ENCODE measurements at regions not wholly inside any gene's neighbourhood (a gene's known extent, or its start where the extent isn't known, plus 50 kb on each side); places are given as distances from the start of the nearest gene placed in this dataset.

- H4K20me1 ChIP-seq (ENCODE audit: insufficient read depth): no peaks in the 10 kb centered on the region
- H3K9ac ChIP-seq: no peak overlapping the region
- no peaks in the 10 kb centered on the region for H3K4me1 ChIP-seq (ENCODE audit: low read depth, poor library complexity, severe bottlenecking)
- TF ChIP-seq CTCF (conservative IDR thresholded peaks at IDR 0.05; ENCODE audit: low read depth, low read length): no peak
- no peak overlapping the region for H3K4me3 ChIP-seq (IDR thresholded peaks at IDR 0.05; ENCODE audit: insufficient read depth, low read depth, low read length)
- no peaks in the 10 kb centered on the region for H3K27me3 ChIP-seq (ENCODE audit: insufficient read depth, low read depth)
- no peak overlapping the region for H3K4me2 ChIP-seq
- H3K79me2 ChIP-seq (ENCODE audit: insufficient read depth, low read depth): no peaks in the 10 kb centered on the region
- H3K27ac ChIP-seq: no peak overlapping the region
- H3K36me3 ChIP-seq (ENCODE audit: insufficient read depth): no peaks in the 10 kb centered on the region
- H2AFZ ChIP-seq (ENCODE audit: low read depth): no peak overlapping the region
Observed at GRCh38 chr3:191529992-191530391, 69.0 kb downstream of the PYDC2 start.

GRCh38 chr3:191531434-191531972 is 70.5 kb downstream of the PYDC2 start:
- TF ChIP-seq CTCF (conservative IDR thresholded peaks at IDR 0.05; ENCODE audit: low read depth, low read length): no peak
- H3K79me2 ChIP-seq (ENCODE audit: insufficient read depth, low read depth): no peaks in the 10 kb centered on the region
- H3K36me3 ChIP-seq (ENCODE audit: insufficient read depth): no peaks in the 10 kb centered on the region
- H3K27ac ChIP-seq: no peak overlapping the region
- no peak overlapping the region for H3K4me2 ChIP-seq
- no peak overlapping the region for H3K4me3 ChIP-seq (IDR thresholded peaks at IDR 0.05; ENCODE audit: insufficient read depth, low read depth, low read length)
- no peaks in the 10 kb centered on the region for H3K4me1 ChIP-seq (ENCODE audit: low read depth, poor library complexity, severe bottlenecking)
- no peaks in the 10 kb centered on the region for H4K20me1 ChIP-seq (ENCODE audit: insufficient read depth)
- no peaks in the 10 kb centered on the region for H3K27me3 ChIP-seq (ENCODE audit: insufficient read depth, low read depth)
- no peak overlapping the region for H3K9ac ChIP-seq
- no peak overlapping the region for H2AFZ ChIP-seq (ENCODE audit: low read depth)

- no peaks in the 10 kb centered on the region for H3K27me3 ChIP-seq (ENCODE audit: insufficient read depth, low read depth)
- no peaks in the 10 kb centered on the region for H4K20me1 ChIP-seq (ENCODE audit: insufficient read depth)
- no peak overlapping the region for H3K27ac ChIP-seq
- H3K4me2 ChIP-seq: no peak overlapping the region
- no peak overlapping the region for H3K4me3 ChIP-seq (IDR thresholded peaks at IDR 0.05; ENCODE audit: insufficient read depth, low read depth, low read length)
- H3K79me2 ChIP-seq (ENCODE audit: insufficient read depth, low read depth): no peaks in the 10 kb centered on the region
- H3K9ac ChIP-seq: no peak overlapping the region
- H2AFZ ChIP-seq (ENCODE audit: low read depth): no peak overlapping the region
- H3K36me3 ChIP-seq (ENCODE audit: insufficient read depth): no peaks in the 10 kb centered on the region
- TF ChIP-seq CTCF (conservative IDR thresholded peaks at IDR 0.05; ENCODE audit: low read depth, low read length): no peak
- H3K4me1 ChIP-seq (ENCODE audit: low read depth, poor library complexity, severe bottlenecking): no peaks in the 10 kb centered on the region
Observed at GRCh38 chr3:191543018-191543417, 82.1 kb downstream of the PYDC2 start.

GRCh38 chr3:191543897-191544296 is 82.9 kb downstream of the PYDC2 start:
- no peak overlapping the region for H3K4me3 ChIP-seq (IDR thresholded peaks at IDR 0.05; ENCODE audit: insufficient read depth, low read depth, low read length)
- no peaks in the 10 kb centered on the region for H3K4me1 ChIP-seq (ENCODE audit: low read depth, poor library complexity, severe bottlenecking)
- no peak overlapping the region for H3K4me2 ChIP-seq
- H3K27ac ChIP-seq: no peak overlapping the region
- no peaks in the 10 kb centered on the region for H4K20me1 ChIP-seq (ENCODE audit: insufficient read depth)
- no peaks in the 10 kb centered on the region for H3K36me3 ChIP-seq (ENCODE audit: insufficient read depth)
- no peak overlapping the region for H2AFZ ChIP-seq (ENCODE audit: low read depth)
- no peaks in the 10 kb centered on the region for H3K27me3 ChIP-seq (ENCODE audit: insufficient read depth, low read depth)
- no peak overlapping the region for H3K9ac ChIP-seq
- H3K79me2 ChIP-seq (ENCODE audit: insufficient read depth, low read depth): no peaks in the 10 kb centered on the region
- no peak for TF ChIP-seq CTCF (conservative IDR thresholded peaks at IDR 0.05; ENCODE audit: low read depth, low read length)
